Stimulated activated naive CD8-positive, alpha-beta T cell treated with anti-CD3 and anti-CD28 coated beads, Interleukin-15, amount 100 ng/mL, for 72 hours (primary cell): ENCODE measurements at regions not wholly inside any gene's neighbourhood (a gene's known extent, or its start where the extent isn't known, plus 50 kb on each side); places are given as distances from the start of the nearest gene placed in this dataset.
"Not testable (repeated sequence)": the region's sequence is repeated elsewhere in the genome, so short reads cannot be mapped to it uniquely, and the experiment has no call there.

Experiments used
- ATAC-seq: fragments of 150-1000 bp; cut with Tn5 transposase; 2 replicates; pipeline ENCODE4 v1.10.0; 2021; ENCODE audit warnings: mild to moderate bottlenecking, moderate library complexity
- DNase-seq, 2 donors: peaks; one replicate each; pipeline ENCODE4 v3.0.0; 2021 to 2022
- H3K27ac Mint-ChIP-seq, 2 donors: one replicate each; pipeline ENCODE4 v1.8.0; 2022; ENCODE audit warnings: mild to moderate bottlenecking in 2 of 2, mixed read lengths in 2 of 2, moderate library complexity in 2 of 2
- H3K27me3 Mint-ChIP-seq: one replicate; pipeline ENCODE4 v1.8.0; 2022; ENCODE audit warnings: mixed read lengths
- H3K4me1 Mint-ChIP-seq: one replicate; pipeline ENCODE4 v1.8.0; 2022; ENCODE audit warnings: mild to moderate bottlenecking, mixed read lengths
- H3K4me3 Mint-ChIP-seq, 2 donors: one replicate each; pipeline ENCODE4 v1.8.0; 2022; ENCODE audit warnings: mild to moderate bottlenecking in 2 of 2, mixed read lengths in 2 of 2, moderate library complexity in 1 of 2
- H3K9me3 Mint-ChIP-seq, 2 donors: one replicate each; pipeline ENCODE4 v1.8.0; 2022; ENCODE audit warnings: mixed read lengths in 2 of 2

- ATAC-seq = no peak
- Mint-ChIP-seq H3K9me3 (peaks cover 7 to 9% of the 10 kb centered on the region in 2 donors), H3K4me1 (no peaks in the 10 kb centered on the region), H3K4me3 (no peak overlapping the region), H3K27ac (no peak overlapping the region), H3K27me3 (no peaks in the 10 kb centered on the region)
- DNase-seq = no peak
Observed at GRCh38 chr5:145027286-145027685, 807.9 kb downstream of the PRELID2 start.

GRCh38 chr5:145025775-145026174 lies 809.4 kb downstream of the PRELID2 start:
- Mint-ChIP-seq H3K9me3 (peaks cover 0 to 7% of the 10 kb centered on the region in 2 donors), H3K27ac (no peak overlapping the region), H3K27me3 (no peaks in the 10 kb centered on the region), H3K4me1 (no peaks in the 10 kb centered on the region), H3K4me3 (no peak overlapping the region)
- DNase-seq = no peak
- ATAC-seq = no peak

DNA sequence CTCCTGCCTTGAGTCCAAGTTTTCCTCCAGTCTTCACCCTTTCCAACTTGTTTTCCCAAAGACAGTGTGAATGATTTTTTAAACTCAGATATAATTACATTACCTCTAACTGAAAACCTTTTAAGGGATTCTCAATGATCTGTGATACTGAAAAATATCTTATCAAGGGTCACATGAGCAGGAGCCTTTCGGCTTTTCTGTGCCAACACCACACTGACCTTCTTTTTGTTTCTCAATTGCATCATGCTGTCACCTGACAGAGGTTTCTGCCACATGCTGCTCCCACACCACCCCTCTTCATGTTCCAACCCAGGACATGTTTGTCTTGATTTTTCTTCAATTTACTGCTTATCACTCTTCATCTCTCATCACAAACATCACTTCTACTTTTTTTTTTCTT lies 820.0 kb downstream of the PRELID2 start:
- ATAC-seq (no peak), DNase-seq (no peak)
- H3K4me1 Mint-ChIP-seq = no peaks in the 10 kb centered on the region
- peaks cover 8% of the 10 kb centered on the region in 2 donors for H3K9me3 Mint-ChIP-seq
- no peak overlapping the region for H3K4me3 Mint-ChIP-seq
- H3K27ac Mint-ChIP-seq = no peak overlapping the region
- no peaks in the 10 kb centered on the region for H3K27me3 Mint-ChIP-seq

DNA sequence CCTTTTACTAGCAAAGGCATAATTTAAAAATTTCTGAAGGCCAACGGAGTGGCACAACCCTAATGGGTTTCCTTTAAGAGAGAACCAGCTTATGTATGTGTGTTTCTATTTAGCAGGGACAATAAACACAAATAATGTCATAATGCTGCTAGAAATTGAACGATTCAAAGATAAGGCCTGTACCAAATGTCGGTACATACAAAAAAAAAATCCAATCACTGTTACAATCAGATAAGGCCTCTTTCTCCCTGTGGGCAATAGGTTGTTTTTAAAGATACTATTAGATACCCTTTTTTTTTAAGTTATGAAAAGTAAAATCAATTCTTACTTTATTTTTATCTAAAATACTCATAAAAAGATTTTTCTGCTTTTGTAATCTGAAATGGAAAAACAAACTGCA lies 821.0 kb downstream of the PRELID2 start:
- ATAC-seq (no peak), DNase-seq (no peak)
- Mint-ChIP-seq H3K4me3 (no peak overlapping the region), H3K4me1 (no peaks in the 10 kb centered on the region), H3K9me3 (peaks cover 8% of the 10 kb centered on the region in 2 donors), H3K27me3 (no peaks in the 10 kb centered on the region), H3K27ac (no peak overlapping the region)

GRCh38 chr5:145010834-145011233 lies 824.3 kb downstream of the PRELID2 start:
- DNase-seq = no peak
- H3K27me3 Mint-ChIP-seq = no peaks in the 10 kb centered on the region
- no peak overlapping the region for H3K27ac Mint-ChIP-seq

GRCh38 chr5:145008876-145009530 lies 826.1 kb downstream of the PRELID2 start:
- ATAC-seq (no peak), DNase-seq (no peak)
- no peak overlapping the region for H3K27ac Mint-ChIP-seq
- peaks cover 8 to 10% of the 10 kb centered on the region in 2 donors for H3K9me3 Mint-ChIP-seq
- H3K4me3 Mint-ChIP-seq = no peak overlapping the region
- H3K4me1 Mint-ChIP-seq = no peaks in the 10 kb centered on the region
- H3K27me3 Mint-ChIP-seq = no peaks in the 10 kb centered on the region

More at GRCh38 chr5:145010834-145011233, 824.3 kb downstream of the PRELID2 start:
- no peak for ATAC-seq
- no peak overlapping the region for H3K4me3 Mint-ChIP-seq
- peaks cover 8 to 14% of the 10 kb centered on the region in 2 donors for H3K9me3 Mint-ChIP-seq
- no peaks in the 10 kb centered on the region for H3K4me1 Mint-ChIP-seq

- peaks cover 4 to 11% of the 10 kb centered on the region in 2 donors for H3K9me3 Mint-ChIP-seq
- not testable (repeated sequence) for DNase-seq, H3K4me3 Mint-ChIP-seq, H3K27me3 Mint-ChIP-seq, H3K27ac Mint-ChIP-seq, ATAC-seq, H3K4me1 Mint-ChIP-seq
Observed at GRCh38 chr5:144994356-144994755, 823.7 kb downstream of the KCTD16 start.

DNA sequence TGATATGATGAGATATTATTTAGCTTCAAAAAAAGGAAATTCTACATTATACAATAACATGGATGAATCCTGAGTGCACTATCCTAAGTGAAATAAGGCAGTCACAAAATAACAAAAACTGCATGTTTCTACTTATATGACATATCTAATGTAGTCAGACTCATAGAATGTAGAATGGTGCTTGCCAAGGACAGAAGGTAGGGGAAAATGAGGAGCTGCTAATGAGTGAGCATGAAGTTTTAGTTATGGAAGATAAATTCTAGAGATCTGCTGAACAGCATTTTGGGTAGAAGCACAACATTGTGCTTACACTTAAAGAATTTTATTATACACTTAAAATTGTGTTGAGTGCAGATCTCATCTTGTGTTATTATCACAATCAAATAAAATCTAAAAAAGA lies 812.4 kb downstream of the KCTD16 start:
- H3K9me3 Mint-ChIP-seq = peaks cover 10 to 21% of the 10 kb centered on the region in 2 donors
- ATAC-seq (no peak), DNase-seq (no peak)
- no peak overlapping the region for H3K27ac Mint-ChIP-seq
- H3K4me1 Mint-ChIP-seq = no peaks in the 10 kb centered on the region
- H3K27me3 Mint-ChIP-seq = no peaks in the 10 kb centered on the region
- no peak overlapping the region for H3K4me3 Mint-ChIP-seq

GRCh38 chr5:144979516-144980264 lies 809.0 kb downstream of the KCTD16 start:
- H3K4me3 Mint-ChIP-seq = no peak overlapping the region
- no peak overlapping the region for H3K27ac Mint-ChIP-seq
- H3K4me1 Mint-ChIP-seq = no peaks in the 10 kb centered on the region
- no peak for ATAC-seq
- H3K27me3 Mint-ChIP-seq = no peaks in the 10 kb centered on the region
- peaks cover 2 to 3% of the 10 kb centered on the region in 2 donors for H3K9me3 Mint-ChIP-seq
- DNase-seq = no peak

DNA sequence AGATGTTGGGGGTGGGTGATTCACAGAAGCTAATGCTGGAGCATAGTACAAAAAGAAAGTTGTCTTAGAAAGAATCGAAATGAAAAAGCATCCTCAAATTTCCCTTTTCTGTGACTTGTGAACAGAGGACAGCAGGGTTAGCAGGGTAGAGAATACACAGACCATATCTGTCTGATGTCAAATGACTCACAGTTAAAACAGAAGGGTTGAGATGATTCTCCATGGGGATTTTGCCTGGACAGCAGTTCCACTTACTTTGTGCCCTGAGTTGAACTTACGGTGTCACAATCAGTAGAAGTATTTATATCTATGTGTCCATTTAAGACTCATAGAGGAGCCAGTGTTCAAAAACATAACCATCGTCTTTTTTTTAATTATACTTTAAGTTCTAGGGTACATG lies 801.6 kb downstream of the KCTD16 start:
- Mint-ChIP-seq H3K9me3 (peaks cover 7 to 13% of the 10 kb centered on the region in 2 donors), H3K4me1 (no peaks in the 10 kb centered on the region), H3K27ac (no peak overlapping the region), H3K27me3 (no peaks in the 10 kb centered on the region), H3K4me3 (no peak overlapping the region)
- no peak for ATAC-seq
- no peak for DNase-seq

DNA sequence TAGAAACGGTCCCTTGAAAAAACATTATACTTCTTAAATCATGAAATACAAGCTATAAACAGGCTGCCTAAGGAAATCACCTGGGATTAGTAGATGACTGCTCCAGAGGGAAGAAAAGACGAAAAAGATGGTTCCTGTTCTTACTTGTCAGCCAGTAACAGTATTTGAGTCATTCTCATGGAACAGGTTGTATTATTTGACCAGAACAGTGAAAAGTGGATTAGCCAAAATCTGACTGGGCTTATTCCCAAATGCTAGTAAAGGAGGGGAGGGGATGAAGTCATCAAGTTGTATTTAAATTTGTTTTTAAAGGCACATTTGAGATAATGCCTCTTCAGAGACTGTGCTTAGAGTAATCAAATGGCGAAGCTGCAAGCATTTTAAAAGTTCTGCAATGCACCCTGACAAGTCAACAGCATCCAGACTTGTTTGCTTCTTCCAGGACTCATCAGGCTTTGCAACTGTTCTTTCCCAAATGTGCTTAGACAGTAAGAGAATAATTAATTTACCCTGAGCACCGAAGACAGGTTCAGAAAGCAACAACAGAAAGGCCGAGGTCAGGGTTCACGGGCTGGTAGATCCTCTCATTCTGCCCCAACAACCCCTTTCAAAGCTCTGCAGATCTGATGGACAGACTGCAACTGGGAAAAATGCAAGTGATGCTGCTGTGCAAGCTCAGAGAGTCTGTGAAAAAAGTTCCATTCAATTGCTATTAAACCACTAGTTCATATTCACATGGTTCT lies 800.6 kb downstream of the KCTD16 start:
- DNase-seq (no peak), ATAC-seq (no peak)
- Mint-ChIP-seq H3K27me3 (no peaks in the 10 kb centered on the region), H3K4me3 (no peak overlapping the region), H3K27ac (no peak overlapping the region), H3K4me1 (no peaks in the 10 kb centered on the region), H3K9me3 (peaks cover 7 to 19% of the 10 kb centered on the region in 2 donors)

DNA sequence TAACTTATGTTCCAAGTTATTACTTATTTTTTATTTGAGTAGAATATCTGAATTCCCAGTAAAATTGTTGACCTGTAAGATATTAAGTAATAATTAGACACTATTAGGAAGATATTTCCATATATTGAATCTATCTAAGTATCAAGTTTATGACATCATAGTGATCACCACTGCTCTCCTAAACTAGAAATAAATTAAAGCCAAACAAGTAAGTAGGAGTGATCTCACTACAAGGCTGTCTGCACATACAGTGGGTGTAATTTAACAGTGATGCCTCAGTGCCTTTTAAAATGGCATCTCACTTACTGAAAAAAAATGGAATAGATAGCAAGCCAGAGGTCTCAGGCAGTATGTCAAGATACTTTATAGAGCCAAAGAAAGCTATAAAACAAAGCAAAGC lies 789.6 kb downstream of the KCTD16 start:
- no peak overlapping the region for H3K27ac Mint-ChIP-seq
- DNase-seq = no peak
- H3K9me3 Mint-ChIP-seq = peaks cover 4 to 16% of the 10 kb centered on the region in 2 donors
- no peaks in the 10 kb centered on the region for H3K27me3 Mint-ChIP-seq
- no peak for ATAC-seq
- no peaks in the 10 kb centered on the region for H3K4me1 Mint-ChIP-seq
- H3K4me3 Mint-ChIP-seq = no peak overlapping the region

GRCh38 chr5:144958002-144958401 lies 787.3 kb downstream of the KCTD16 start:
- DNase-seq (no peak), ATAC-seq (no peak)
- Mint-ChIP-seq H3K27ac (no peak overlapping the region), H3K4me1 (no peaks in the 10 kb centered on the region), H3K4me3 (no peak overlapping the region), H3K27me3 (no peaks in the 10 kb centered on the region), H3K9me3 (peaks cover 4 to 16% of the 10 kb centered on the region in 2 donors)

DNA sequence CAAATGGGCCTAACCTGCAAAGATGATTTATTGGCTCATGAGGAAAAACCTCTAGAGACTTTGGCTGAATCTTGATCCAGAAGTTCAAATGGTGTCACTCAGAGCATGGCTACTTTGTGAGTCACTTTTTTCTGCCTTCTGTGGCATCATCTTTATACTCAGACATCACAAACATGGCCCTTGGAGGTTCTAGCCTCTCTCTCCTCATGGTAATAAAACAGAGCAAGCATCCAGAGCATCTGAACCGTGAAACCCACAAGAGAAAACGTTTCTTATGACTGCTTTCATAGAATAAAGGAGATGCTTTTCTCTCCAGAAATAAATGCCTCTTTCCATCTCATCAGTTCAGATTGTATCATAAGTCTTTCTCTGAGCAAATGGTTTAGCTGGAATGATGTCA lies 780.3 kb downstream of the KCTD16 start:
- H3K4me3 Mint-ChIP-seq = no peak overlapping the region
- ATAC-seq (no peak), DNase-seq (no peak)
- H3K4me1 Mint-ChIP-seq = no peaks in the 10 kb centered on the region
- no peak overlapping the region for H3K27ac Mint-ChIP-seq
- H3K27me3 Mint-ChIP-seq = no peaks in the 10 kb centered on the region
- H3K9me3 Mint-ChIP-seq = peaks cover 6 to 12% of the 10 kb centered on the region in 2 donors

GRCh38 chr5:144947023-144947422 lies 776.4 kb downstream of the KCTD16 start:
- Mint-ChIP-seq H3K27me3 (no peaks in the 10 kb centered on the region), H3K4me3 (no peak overlapping the region), H3K27ac (no peak overlapping the region), H3K9me3 (peaks cover 12 to 13% of the 10 kb centered on the region in 2 donors), H3K4me1 (no peaks in the 10 kb centered on the region)
- ATAC-seq (no peak), DNase-seq (no peak)

DNA sequence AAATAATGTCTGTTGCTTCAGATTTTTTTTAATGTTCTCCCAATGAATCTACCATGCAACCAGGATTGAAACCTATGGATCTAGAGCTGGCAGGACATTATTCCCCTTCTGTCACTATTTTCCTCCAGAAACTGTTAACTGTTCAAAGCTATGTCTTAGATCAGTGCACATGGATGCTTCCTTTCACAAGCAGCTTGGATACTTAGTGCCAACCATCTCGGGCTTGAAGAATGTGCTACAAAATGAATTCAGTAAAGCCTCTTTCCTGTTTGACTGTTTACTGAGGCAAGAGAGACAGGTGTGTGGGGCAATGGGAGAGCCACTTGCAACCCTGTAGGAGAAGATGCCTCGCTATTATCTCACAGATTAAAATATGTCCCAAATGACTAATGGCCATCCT lies 774.8 kb downstream of the KCTD16 start:
- Mint-ChIP-seq H3K4me1 (no peaks in the 10 kb centered on the region), H3K27me3 (no peaks in the 10 kb centered on the region), H3K27ac (peak overlapping the region in 1 of 2 donors; percentile 69), H3K4me3 (no peak overlapping the region), H3K9me3 (peaks cover 12 to 13% of the 10 kb centered on the region in 2 donors)
- no peak for DNase-seq
- no peak for ATAC-seq
